ENCODE measurements at regions not wholly inside any gene's neighbourhood (a gene's known extent, or its start where the extent isn't known, plus 50 kb on each side); places are given as distances from the start of the nearest gene placed in this dataset.

DNA sequence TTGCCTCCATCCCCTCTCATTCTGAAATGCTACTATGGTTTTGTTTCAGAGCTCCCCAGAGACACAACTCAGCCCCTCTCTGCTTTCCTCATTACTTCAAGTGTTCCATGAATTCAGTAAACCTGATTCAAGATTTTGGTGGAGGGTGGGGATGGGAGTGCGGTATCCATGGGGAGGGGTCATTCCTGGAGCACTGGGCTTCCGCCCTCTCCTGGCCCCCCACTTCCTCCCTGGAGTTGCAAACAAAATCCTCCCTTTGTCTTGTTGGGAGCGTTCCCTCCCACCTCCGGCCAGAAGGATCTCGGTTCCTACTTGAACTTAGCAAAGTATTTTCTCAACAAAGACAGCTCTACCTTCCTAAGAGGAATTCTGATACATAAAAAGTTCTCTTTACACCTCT is 71.8 kb upstream of the LTA4H start:
- TF ChIP-seq, protein P1, sequence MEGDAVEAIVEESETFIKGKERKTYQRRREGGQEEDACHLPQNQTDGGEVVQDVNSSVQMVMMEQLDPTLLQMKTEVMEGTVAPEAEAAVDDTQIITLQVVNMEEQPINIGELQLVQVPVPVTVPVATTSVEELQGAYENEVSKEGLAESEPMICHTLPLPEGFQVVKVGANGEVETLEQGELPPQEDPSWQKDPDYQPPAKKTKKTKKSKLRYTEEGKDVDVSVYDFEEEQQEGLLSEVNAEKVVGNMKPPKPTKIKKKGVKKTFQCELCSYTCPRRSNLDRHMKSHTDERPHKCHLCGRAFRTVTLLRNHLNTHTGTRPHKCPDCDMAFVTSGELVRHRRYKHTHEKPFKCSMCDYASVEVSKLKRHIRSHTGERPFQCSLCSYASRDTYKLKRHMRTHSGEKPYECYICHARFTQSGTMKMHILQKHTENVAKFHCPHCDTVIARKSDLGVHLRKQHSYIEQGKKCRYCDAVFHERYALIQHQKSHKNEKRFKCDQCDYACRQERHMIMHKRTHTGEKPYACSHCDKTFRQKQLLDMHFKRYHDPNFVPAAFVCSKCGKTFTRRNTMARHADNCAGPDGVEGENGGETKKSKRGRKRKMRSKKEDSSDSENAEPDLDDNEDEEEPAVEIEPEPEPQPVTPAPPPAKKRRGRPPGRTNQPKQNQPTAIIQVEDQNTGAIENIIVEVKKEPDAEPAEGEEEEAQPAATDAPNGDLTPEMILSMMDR (IDR thresholded peaks at IDR 0.05; ENCODE audit: low read length): no peak
- no peak for TF ChIP-seq EZH2 (optimal IDR thresholded peaks at IDR 0.05; ENCODE audit: low read depth, low read length)
